Ovary (tissue), 7 donors: ENCODE measurements at regions not wholly inside any gene's neighbourhood (a gene's known extent, or its start where the extent isn't known, plus 50 kb on each side); places are given as distances from the start of the nearest gene placed in this dataset.

ENCODE experiments used
- DNase-seq, 5 donors: peaks; one replicate each; pipeline ENCODE4 v3.0.0-alpha.2; 2019 to 2020
- H3K27ac ChIP-seq, 2 donors: fragments of 200-600 bp; one replicate each; pipeline versions ENCODE4 v1.5.1 to v1.8.0; 2019 to 2022
- H3K27me3 ChIP-seq: fragments of 200-600 bp; one replicate; pipeline ENCODE4 v1.8.0; 2022
- H3K36me3 ChIP-seq: fragments of 200-600 bp; sonication (generic); one replicate; pipeline ENCODE4 v1.5.1; 2019
- H3K4me1 ChIP-seq: one replicate; pipeline ENCODE4 v1.8.1; 2013; ENCODE audit warnings: mild to moderate bottlenecking, moderate library complexity; ENCODE audit not compliant: insufficient read depth
- H3K4me3 ChIP-seq: fragments of 200-600 bp; sonication (generic); one replicate; pipeline ENCODE4 v1.5.1; 2017
- H3K9me3 ChIP-seq, 2 donors: fragments of 200-600 bp in 1 of 2; sonication (generic) in 1 of 2; one replicate each; pipeline versions ENCODE4 v1.5.1 to v1.8.1; 2013 to 2019; ENCODE audit warnings: mild to moderate bottlenecking in 1 of 2, moderate library complexity in 1 of 2
- CTCF ChIP-seq, 3 donors: fragments of 450-650 bp in 2 of 3; fragments of 200-600 bp in 1 of 3; IDR thresholded peaks; one replicate each; pipeline versions ENCODE4 v1.5.1 to v1.8.0; 2016 to 2022; ENCODE audit warnings: antibody characterized with exemption in 3 of 3, mild to moderate bottlenecking in 1 of 3
- EP300 ChIP-seq: sonication (generic); formaldehyde crosslinking; IDR thresholded peaks from one replicate; pipeline ENCODE4 v1.6.1; 2017; ENCODE audit warnings: antibody characterized with exemption
- POLR2A ChIP-seq: fragments of 450-650 bp; IDR thresholded peaks from one replicate; pipeline ENCODE4 v1.6.1; 2017; ENCODE audit warnings: antibody characterized with exemption, mild to moderate bottlenecking, moderate library complexity
- WGBS, 3 donors: extraction: QIAGEN DNeasy Blood & Tissue Kit in 1 of 3; methylation state at CpG; one replicate each; pipeline versions ENCODE4 v1.1.5 to v1.1.7; 2013 to 2017; 5-methylcytosine and 5-hydroxymethylcytosine counted together
- intact Hi-C, 4 donors: fragments of 100-400 bp; cut with DNase I; formaldehyde crosslinking; loops; one replicate each; pipeline versions ENCODE4 v1.11.0 to v1.15.1; 2022 to 2023
- donor health status: DM: no; HTN: no; CAD: no; lungs with moderate emphysema.
- donor health status: DM: no; HTN: no; CAD: no.
- donor health status: Bipolar disorder and iron deficiency.
- donor health status: DM: no; HTN: no; CAD: no.
- donor health status: DM: yes; HTN: yes; CAD: no.

GRCh38 chr19:31118287-31118955 is 230.8 kb downstream of the TSHZ3 start:
- H3K27ac ChIP-seq: no peak overlapping the region
- no peak for DNase-seq
- no peaks in the 10 kb centered on the region for H3K9me3 ChIP-seq
- intact Hi-C loops: no loop called here
- H3K4me1 ChIP-seq: no peaks in the 10 kb centered on the region
- H3K27me3 ChIP-seq: no peaks in the 10 kb centered on the region
- TF ChIP-seq CTCF (IDR thresholded peaks at IDR 0.05) (no peak), POLR2A (no peak), EP300 (no peak)
- no peaks in the 10 kb centered on the region for H3K36me3 ChIP-seq
- H3K4me3 ChIP-seq: no peak overlapping the region
- WGBS, 3 donors: 83 to 86% (median 84%) methylated on average over 15 of the region's 15 CpGs

DNA sequence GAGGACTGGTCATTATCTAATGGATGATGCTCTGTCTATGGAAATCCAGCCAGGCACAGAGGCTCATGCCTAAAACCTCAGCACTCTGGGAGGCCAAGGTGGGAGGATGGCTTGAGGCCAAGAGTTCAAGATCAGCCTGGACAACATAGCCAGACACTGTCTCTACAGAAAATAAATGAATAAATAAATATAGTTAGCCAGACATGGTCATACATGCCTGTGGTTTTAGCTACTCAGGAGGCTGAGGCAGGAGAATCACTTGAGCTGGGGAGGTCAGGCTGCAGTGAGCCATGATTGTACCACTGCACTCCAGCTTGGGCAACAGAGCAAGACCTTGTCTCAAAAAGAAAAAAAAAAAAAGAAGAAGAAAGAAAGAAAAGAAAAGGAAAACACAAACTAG is 234.7 kb downstream of the TSHZ3 start:
- Histone ChIP-seq H3K27me3 (no peaks in the 10 kb centered on the region), H3K27ac (no peak overlapping the region), H3K9me3 (no peaks in the 10 kb centered on the region), H3K4me3 (no peak overlapping the region), H3K4me1 (no peaks in the 10 kb centered on the region), H3K36me3 (no peaks in the 10 kb centered on the region)
- TF ChIP-seq POLR2A (no peak), EP300 (no peak), CTCF (IDR thresholded peaks at IDR 0.05) (no peak)
- DNase-seq: no peak
- intact Hi-C loops: no loop called here

DNA sequence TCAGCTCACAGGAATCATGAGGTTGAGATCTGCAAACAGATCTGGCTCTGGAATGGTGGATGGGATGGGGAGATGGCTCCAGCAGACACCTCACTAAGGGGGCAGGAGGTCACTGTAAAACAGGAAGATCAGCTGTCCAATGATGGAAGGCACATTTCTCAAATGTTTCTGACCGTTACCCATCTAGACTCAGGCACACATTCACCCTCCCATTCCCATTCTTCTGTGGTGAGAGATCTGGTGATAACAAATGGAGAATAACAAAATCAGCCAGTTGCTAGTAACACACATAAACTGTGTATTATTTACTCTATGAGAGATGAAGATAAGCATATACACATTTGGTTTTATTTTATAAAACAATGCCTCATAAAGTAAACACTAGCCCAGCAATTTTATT is 235.9 kb downstream of the TSHZ3 start:
- intact Hi-C loops: no loop called here
- H3K4me3 ChIP-seq: no peak overlapping the region
- DNase-seq: no peak
- H3K27me3 ChIP-seq: no peaks in the 10 kb centered on the region
- H3K36me3 ChIP-seq: no peaks in the 10 kb centered on the region
- H3K27ac ChIP-seq: no peak overlapping the region
- no peaks in the 10 kb centered on the region for H3K9me3 ChIP-seq
- WGBS, 3 donors: 69 to 76% (median 70%) methylated on average over 1 of the region's 1 CpG
- H3K4me1 ChIP-seq: no peaks in the 10 kb centered on the region
- no peak for TF ChIP-seq POLR2A
- no peak for TF ChIP-seq EP300
- no peak for TF ChIP-seq CTCF (IDR thresholded peaks at IDR 0.05)

DNA sequence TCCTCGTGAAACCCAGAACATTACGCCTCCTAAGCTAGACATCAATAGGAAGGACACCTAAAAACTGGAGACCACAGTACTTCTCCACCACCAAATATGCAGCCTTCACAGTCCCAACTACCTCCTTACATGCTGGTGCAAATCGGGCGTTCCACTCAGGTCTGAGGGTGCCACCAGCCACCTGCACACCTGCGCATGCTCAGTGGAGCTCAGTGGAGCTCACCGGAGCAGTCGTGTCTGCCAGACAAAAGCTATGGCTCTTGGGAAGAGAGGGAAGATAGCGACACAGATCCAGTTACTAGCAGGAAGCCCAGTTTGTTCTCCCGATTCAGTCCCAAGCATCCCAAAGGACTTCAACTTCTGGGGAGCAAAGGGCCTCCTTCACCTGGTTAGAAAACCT is 237.1 kb downstream of the TSHZ3 start:
- intact Hi-C loops: no loop called here
- DNase-seq: no peak
- Histone ChIP-seq H3K27ac (no peak overlapping the region), H3K27me3 (no peaks in the 10 kb centered on the region), H3K4me1 (no peaks in the 10 kb centered on the region), H3K9me3 (no peaks in the 10 kb centered on the region), H3K4me3 (no peak overlapping the region), H3K36me3 (no peaks in the 10 kb centered on the region)
- no peak for TF ChIP-seq EP300
- no peak for TF ChIP-seq CTCF (IDR thresholded peaks at IDR 0.05)
- no peak for TF ChIP-seq POLR2A
- WGBS, 3 donors: 89 to 90% (median 89%) methylated on average over 9 of the region's 9 CpGs
